Middle frontal gyrus (tissue), 1 donor: ENCODE measurements at regions not wholly inside any gene's neighbourhood (a gene's known extent, or its start where the extent isn't known, plus 50 kb on each side); places are given as distances from the start of the nearest gene placed in this dataset.

Experiments
- DNase-seq: peaks from one replicate; pipeline ENCODE4 v3.0.0-alpha.2; 2015; ENCODE audit warnings: low spot score; ENCODE audit errors: extremely low spot score

DNA sequence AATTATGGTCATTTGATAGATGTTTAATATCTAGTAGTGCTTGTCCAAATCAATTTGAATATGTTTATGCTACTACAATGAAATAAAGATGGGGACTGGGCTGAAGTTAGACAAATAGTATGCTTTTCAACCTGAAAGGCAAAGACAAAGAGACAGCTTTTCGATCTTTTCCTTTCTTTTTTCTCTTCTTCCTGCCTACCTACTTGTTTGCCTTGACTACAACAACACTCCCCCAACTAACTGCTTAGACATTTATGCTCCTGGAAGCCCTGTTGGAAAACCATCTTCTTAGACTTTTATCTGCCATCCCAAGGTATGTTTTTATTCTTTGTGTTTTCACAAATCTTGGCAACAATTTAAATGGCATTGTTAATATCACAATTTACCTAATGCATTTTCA lies 374.4 kb upstream of the DDI1 start:
- no peak for DNase-seq

DNA sequence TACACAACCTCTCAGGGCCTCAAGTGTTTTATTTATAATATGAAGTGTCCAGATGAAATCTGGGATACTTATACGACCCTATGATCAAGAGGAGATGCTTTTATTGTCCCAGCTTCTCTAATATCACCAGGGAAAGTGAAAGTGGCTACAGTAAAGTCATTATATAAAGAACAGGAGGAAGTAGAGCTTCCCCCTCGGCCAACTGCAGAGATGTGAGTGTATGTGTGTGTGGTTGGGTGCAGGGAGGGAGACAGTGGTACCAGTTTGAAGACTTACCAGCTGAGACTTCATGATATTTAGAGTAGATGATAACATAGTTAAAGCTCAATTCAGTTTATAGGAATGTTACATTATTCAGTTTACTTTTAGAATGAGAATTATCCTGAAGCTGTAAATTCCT lies 373.6 kb upstream of the DDI1 start:
- no peak for DNase-seq

DNA sequence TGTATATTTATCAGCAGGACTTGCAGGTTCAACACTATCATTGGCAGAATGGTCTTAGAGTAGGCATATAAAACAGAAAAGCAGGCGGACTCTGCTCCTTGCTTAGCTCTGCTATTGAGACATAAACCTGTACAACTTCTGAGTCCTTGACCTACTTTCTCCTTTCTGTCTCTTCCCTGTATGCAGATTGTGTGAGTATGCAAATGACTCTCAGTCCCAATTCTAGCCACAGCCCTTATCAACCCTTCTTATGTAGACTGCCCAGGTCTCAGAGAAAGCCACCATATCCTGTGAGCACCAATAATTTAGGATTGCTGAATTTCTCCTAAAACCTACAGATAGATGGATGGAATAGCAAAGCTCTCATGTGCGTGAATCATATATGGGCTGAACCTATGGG lies 367.6 kb upstream of the DDI1 start:
- no peak for DNase-seq

DNA sequence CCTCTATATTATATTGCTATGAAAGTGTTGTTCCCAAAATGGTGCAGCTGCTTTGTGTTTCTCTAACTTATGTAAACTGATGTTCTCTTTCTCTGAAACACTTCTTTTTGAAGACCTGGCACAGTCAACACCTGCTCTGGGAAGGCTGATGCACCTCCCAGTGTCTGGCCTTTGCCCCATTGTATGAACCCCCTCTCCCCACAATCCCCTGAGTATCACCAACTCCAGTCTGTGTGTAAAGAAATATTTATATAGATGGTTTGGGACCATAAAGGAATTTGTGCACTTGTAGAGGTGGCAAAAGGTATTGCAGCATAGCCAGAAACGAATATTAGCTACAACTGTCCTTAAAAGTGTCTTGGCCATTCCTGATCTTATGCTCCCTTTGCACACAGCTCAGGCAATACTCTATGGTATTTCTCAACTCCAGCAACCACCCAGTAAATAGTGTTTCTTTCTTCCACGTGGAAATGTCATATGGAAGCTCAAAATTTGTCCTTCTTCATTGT lies 365.2 kb upstream of the DDI1 start:
- DNase-seq = no peak

DNA sequence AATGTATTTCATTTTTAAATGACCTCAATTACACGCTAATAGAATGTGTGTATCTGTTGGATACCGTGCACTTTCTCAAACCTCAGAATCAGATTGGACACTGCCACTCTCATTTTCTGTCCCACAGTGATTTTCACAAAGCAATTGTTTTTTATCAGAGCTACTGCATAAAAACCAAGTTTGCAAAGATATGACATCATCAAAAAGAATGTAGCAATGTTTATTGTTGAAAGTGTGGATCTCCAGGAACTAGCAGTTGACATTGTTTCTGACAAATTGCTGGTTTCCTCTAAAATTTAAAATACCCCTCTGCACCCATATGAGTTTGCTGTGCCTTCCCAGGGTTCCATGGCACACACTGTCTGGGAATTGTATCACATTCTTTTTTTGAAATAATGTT lies 362.7 kb upstream of the DDI1 start:
- DNase-seq = no peak

DNA sequence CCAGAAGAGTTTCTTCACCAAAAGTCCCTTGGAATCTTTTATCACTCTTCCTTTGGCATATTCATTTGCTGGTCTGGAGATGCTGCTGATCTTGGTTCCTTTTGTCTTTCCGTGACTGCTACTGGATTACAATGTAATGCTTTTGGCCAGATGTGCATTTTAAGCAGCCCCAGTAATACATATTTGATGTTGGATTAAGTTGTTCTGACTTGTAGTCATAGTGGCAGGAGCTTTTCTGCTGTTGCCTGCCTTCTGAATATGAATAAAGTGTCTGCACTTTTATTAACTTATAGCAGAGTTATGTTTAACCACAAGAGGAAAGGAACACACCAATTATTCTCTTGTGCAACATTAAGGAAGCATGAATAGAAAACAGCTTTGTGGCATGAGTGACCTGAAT lies 360.0 kb upstream of the DDI1 start:
- DNase-seq = no peak

DNA sequence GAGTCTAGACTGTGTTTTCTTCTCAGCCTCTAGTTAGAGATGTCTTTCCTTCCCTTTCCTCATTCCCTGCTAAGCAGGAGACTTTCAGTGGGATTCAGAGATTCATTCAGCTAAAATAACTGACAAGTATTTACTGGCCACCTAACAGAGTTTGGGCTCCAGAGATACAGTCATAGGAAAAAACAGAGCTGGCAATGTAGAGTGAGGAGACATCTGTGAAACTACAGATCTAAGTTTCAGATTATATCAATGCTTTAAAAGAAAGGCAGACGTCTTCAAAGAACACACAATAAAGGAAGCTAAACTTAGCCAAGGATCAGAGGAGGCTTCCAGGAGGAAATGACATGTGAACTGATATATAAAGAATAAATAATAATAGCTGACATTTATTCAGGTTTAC lies 355.6 kb upstream of the DDI1 start:
- DNase-seq = no peak

DNA sequence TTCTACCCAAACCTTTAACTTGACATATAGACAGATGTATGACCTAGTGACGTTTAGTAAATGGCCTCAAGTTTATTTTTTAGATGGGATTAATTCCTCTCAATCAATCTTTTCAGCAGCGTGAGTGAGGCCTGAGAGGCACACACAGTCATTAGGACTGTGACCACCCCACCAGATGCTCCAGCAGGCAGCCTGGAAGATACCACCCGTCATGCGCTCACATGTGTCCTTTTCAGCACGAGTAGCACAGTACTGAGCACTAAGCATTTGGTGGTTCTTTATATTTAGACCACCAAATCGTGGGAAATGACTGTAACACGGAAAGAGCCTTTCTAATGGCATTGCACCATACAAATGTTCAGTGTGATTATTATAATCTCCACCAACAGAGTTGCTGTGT lies 354.6 kb upstream of the DDI1 start:
- no peak for DNase-seq

DNA sequence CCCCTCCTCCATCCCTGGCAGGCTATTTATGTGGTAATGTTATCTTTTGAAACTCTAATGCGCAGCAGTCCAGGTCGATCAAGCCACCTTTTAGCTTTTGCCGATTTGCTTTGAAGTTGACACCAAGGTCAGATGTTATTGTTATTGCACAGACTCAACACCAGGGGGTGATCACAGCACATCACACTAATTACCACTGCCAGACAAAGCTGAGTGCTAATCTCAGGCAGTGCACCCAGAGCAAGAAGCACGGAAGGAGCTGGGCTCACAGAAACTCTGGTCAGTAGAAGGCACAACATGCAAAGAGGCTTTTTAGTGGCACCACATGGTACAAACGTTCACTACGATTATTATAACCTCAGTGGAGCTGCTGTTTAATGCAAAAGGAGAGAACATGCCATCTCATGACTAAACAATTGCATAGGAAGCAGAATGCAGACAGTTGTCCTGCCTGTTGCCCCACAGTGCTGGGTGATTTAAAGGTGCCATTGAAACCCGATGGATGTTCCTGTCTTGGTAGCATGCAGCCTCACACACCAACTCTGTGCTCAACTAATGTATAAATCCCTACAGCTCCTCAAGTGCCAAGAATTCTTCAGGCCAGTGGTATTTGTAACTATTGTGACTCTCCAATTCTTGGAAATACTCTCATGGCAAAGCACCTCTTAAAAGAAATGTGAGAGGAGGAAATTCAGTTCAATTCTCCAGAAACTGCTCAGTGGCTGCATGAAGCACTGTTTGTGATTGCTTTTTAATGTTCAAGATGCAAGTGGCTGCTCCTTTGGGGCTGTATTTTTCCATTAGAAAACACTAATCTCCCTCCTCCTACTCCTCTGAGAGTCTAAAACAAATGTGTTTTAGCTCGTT lies 353.9 kb upstream of the DDI1 start:
- peak; percentile 54 for DNase-seq

DNA sequence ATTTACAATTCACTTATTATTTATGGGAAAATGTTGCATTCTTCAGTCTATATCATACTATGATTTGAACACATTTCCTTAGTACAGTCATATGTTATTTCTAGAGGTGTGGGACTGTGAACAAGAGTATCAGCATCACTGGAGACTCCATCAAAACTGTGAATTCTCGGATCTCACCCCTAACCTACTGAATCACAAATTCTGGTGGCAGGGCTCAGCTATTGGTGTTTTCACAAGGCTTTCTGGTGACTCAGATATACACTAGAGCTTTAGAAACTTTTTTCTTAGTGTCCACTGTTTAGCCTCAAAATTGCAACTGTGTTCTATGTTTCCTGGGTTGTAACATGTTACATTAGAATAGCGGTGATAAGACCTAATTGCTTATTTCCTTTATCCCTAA lies 352.9 kb upstream of the DDI1 start:
- no peak for DNase-seq

DNA sequence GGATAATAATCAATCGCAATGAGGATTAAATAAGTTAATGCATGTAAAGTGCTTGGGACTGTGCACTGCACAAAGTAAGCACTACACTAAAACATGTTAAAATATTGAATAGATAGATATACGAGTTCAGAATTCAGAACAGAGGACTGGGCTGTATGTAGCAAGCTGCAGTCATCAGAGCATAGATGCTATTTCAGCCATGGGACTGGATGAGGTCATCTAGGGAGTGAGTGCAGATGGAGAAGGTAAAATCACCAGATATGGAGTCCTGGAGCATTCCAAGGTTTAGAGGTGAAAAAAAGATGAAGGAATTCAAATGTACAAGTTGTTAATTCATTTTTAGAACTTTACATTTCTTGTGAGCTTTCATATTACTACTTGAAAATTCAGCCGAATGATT lies 347.5 kb upstream of the DDI1 start:
- no peak for DNase-seq

DNA sequence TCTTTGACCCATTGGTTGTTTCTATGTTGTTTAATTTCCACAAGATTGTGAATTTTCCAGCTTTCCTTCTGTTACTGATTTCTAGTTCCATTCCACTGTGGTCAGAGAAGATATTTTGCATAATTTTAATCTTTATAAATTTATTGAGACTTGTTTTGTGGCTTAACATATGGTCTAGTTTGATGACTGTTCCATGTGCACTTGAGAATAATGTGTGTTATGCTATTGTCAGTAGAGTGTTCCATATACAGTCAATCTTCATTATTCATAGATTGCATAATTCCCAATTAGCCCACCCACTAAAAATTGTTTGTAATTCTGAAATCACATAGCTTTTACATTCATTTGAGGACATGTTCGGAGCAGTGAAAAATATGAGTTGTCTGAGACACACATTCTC lies 346.1 kb upstream of the DDI1 start:
- DNase-seq = no peak

DNA sequence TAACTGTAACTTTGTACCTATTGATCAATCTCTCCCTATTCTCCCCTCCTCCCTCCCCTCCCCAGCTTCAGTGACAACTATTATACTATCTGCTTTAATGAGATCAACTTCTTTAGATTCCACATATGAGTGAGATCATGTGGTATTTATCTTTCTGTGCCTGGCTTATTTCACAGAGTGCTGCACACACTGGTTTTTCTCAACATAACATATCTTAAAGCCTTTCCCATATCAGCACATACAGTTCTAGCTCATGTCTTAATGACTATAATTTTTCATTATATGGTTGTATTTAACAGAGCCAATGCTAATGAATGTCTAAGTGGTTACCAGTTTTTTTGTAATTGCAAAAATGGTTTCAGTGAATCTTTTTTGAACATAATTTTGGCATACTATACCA lies 340.3 kb upstream of the DDI1 start:
- DNase-seq = no peak

DNA sequence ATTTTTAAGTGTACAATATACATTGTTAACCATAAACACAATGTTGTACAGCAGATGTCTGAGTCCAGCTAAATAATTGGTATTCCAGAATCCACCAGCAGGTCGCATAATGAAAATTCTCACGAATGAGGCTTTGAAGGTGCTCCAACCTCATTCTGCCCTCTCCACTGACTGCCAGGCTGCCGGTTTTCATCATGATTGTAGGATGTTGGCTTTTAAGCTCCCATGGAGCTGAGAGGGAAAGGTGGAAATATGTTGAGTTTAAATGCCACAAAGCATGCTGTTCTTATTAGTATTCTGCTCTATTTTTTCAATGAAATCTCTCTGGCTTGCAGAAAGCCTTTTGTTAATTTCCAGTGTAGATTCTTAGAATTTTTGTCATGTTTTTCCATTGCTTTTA lies 337.2 kb upstream of the DDI1 start:
- DNase-seq = no peak

DNA sequence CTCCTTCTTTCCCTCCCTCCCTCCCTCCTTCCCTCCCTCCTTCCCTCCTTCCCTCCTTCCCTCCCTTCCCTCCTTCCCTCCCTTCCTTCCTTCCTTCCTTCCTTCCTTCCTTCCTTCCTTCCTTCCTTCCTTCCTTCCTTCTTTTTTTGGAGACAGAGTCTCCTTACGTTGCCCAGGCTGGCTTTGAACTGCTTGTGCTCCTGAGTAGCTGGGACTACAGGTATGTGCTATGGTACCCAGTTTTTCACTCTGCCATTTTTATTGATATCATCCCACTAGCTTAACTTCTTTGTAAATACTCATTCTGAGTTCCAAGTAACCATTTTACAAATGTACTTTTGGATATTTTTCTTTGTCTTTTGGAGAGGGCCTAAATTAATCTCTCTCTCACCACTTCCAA lies 336.8 kb upstream of the DDI1 start:
- DNase-seq = no peak

DNA sequence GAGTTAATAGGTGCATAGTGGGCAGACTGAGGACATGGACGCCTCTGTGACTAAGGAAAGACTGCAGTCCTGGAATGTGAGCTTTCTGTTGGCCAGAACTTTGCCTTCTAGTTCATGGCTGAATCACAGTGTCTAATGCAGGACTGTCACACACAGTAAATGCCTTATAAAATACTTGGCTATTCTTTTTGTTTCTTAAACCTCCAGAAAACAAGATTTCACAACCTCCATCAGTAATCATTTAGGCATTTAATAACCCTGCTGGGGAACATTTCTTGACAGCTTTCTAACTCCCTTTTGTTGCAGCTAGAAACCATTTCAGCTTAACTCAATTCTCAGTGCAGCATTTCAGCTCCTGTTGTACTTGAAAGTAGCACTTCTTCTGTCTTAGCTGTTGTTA lies 335.8 kb upstream of the DDI1 start:
- DNase-seq = no peak

DNA sequence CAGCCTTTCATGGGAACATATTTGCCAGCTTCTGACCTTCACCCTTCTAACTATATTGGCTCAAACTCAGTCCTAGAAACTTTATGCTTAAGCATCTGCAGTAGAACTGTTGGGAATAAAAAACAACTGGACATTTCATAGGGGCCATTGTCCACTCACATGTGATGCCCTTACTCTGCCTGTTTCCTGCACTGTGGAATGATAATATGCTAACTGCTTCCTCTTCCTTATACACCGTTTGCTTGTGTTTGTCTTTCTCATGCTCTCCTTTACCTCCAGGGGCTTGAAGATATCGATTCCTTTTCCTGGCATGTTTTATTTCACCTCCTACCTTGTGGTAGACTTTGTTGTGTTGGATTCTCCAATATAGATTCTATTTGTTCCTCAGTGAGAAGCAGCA lies 333.0 kb upstream of the DDI1 start:
- no peak for DNase-seq

DNA sequence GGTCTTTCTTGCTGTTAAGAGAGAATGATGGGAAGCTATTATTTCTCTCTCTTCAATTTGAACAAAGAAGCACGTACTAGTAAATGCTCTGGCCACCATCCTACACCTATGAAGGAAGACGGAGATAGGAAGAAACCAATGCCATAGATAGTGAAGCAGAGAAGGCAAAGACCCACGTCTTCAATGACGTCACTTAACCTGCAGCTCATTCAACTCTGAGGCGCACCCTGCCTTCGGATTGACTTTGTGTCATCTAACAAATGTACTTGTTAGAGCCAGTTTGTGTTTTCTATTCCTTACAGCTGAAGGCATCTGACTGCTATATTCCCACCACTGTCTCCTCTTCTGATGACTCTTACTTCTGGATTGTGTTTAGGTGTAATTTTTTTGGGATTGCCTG lies 332.5 kb upstream of the DDI1 start:
- no peak for DNase-seq

DNA sequence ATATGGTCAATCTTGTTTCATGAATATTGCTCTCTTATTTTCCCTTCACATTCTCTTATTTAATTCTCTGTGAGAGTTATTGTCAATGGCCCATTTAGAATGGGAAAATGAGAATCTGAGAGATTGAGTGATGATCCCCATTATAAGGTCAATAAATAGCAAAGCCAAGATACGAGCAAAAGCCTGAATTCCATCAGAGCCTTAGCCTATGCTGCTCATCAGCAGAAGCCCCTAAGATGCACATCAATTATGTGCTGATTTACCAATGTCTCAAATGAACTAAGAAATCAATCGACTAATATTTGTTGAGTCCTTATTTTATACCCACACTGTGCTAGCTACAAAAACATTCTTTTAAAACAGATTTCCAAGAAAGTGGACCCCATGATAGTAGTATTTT lies 330.8 kb upstream of the DDI1 start:
- DNase-seq = no peak

DNA sequence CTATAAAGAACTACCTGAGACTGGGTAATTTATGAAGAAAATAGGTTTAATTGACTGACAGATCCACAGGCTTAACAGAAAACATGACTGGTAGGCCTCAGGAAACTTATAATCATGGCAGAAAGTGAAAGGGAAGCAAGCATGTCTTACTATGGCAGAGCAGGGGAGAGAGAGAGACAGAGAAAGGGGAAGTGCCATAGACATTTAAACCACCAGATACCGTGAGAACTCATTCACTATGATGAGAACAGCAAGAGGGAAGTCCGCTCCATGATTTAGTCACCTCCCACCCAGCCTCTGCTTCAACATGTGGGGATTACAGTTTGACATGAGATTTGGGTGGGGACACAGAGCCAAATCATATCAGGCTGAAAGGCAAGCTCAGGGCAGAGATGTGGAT lies 327.1 kb upstream of the DDI1 start:
- DNase-seq = no peak

DNA sequence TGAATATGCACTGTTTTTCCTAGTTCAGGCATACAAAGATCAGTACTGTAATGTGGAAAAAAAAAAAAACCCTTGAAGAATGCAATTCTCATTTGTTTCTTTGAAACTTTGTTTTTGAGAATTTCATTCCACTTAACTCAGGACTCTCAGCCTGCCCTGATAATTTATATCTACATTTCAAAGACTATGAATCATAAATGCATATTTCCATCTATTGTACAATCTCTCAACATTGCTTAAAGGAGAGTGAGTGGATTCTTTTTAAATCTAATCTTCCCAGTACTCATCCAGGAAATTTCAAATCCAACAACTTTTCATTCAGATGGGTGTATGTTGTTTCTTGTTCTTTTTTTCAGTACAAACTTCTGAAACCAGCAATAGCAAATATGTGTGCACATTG lies 322.2 kb upstream of the DDI1 start:
- no peak for DNase-seq

DNA sequence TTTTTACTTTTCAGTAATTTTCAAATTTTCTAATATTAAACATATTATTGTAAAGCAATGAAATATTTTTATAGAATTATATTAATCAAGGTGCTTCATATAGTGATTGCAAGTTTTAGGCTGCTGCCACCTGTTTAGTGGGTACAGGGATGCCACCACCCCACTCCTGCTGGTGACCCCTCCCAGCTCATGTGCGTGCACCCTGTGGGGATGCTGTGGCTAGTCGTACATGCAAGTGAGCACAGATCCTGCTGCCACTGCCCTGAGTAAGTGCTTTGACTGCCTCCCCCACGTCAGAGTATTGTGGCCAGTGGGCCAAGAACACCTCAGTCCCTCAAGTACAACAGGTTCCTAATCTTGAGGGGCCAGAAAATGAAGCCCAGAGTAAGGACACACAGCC lies 320.1 kb upstream of the DDI1 start:
- no peak for DNase-seq

DNA sequence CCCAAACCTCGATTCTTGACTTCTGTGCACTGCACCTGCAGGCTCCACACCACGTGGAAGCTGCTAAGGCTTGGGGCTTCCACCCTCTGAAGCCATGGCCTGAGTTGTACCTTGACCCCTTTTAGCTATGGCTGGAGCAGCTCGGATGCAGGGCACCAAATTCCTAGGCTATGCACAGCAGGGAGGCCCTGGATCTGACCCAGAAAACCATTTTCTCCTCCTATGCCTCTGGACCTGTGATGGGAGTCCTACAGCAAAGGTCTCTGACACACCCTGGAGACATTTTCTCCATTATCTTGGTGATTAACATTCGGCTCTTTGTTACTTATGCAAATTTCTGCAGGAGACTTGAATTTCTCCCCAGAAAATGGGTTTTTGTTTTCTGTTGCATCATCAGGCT lies 309.2 kb upstream of the DDI1 start:
- DNase-seq = no peak

DNA sequence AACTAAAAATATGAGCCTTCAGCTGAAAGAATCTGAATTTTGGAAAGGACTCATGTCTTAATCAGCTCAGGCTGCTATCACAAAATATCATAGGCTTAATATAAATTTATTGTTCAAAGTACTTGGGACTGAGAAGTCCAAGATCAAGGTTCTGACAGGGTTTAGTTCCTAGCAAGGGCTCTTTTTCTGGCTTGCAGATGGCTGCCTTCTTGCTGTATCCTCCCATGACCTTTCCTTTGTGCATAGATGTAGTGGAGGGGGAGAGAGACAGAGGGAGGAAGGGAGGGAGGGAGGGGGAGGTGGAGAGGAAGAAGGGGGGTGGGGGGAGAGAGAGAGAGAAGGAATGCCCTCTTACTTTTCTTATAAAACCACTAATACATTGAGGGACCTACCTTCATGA lies 306.8 kb upstream of the DDI1 start:
- DNase-seq = no peak
